Glutamatergic neuron (in vitro differentiated cells): ENCODE measurements at regions not wholly inside any gene's neighbourhood (a gene's known extent, or its start where the extent isn't known, plus 50 kb on each side); places are given as distances from the start of the nearest gene placed in this dataset.
"Not testable (repeated sequence)": the region's sequence is repeated elsewhere in the genome, so short reads cannot be mapped to it uniquely, and the experiment has no call there.

Source experiments
- DNase-seq: peaks from one replicate; pipeline ENCODE4 v3.0.0; 2022
- H3K27ac Mint-ChIP-seq: one replicate; pipeline ENCODE4 v1.8.0; 2020; ENCODE audit warnings: mild to moderate bottlenecking, mixed read lengths, inconsistent platforms; ENCODE audit not compliant: unreplicated experiment
- H3K27me3 Mint-ChIP-seq: one replicate; pipeline ENCODE4 v1.8.0; 2020; ENCODE audit warnings: mild to moderate bottlenecking, moderate library complexity, mixed read lengths, inconsistent platforms; ENCODE audit not compliant: unreplicated experiment
- H3K36me3 Mint-ChIP-seq: one replicate; pipeline ENCODE4 v1.8.0; 2020; ENCODE audit warnings: mild to moderate bottlenecking, mixed read lengths, inconsistent platforms; ENCODE audit not compliant: unreplicated experiment
- H3K4me1 Mint-ChIP-seq: one replicate; pipeline ENCODE4 v1.8.0; 2020; ENCODE audit warnings: mild to moderate bottlenecking, low read depth, mixed read lengths, inconsistent platforms; ENCODE audit not compliant: unreplicated experiment
- H3K4me3 Mint-ChIP-seq: one replicate; pipeline ENCODE4 v1.8.0; 2020; ENCODE audit warnings: mild to moderate bottlenecking, mixed read lengths, inconsistent platforms; ENCODE audit not compliant: unreplicated experiment
- H3K9me3 Mint-ChIP-seq: one replicate; pipeline ENCODE4 v1.8.0; 2020; ENCODE audit warnings: mild to moderate bottlenecking, moderate library complexity, mixed read lengths, inconsistent platforms; ENCODE audit not compliant: unreplicated experiment
- CTCF ChIP-seq: fragments of 200-600 bp; sonication (generic); IDR thresholded peaks from one replicate; pipeline ENCODE4 v1.5.0; 2021; ENCODE audit not compliant: partially characterized antibody, unreplicated experiment

GRCh38 chr5:109283086-109283485 lies 126.7 kb downstream of the PJA2 start:
- not testable (repeated sequence) for H3K4me1 Mint-ChIP-seq, H3K27me3 Mint-ChIP-seq, H3K9me3 Mint-ChIP-seq, H3K4me3 Mint-ChIP-seq, DNase-seq, H3K27ac Mint-ChIP-seq
- H3K36me3 Mint-ChIP-seq, result peaks cover 18% of the 10 kb centered on the region

- Mint-ChIP-seq H3K9me3 (peaks cover 2% of the 10 kb centered on the region), H3K4me1 (no peaks in the 10 kb centered on the region), H3K27ac (no peak overlapping the region), H3K27me3 (no peaks in the 10 kb centered on the region), H3K36me3 (peaks cover 15% of the 10 kb centered on the region), H3K4me3 (no peak overlapping the region)
- DNase-seq, result no peak
- TF ChIP-seq CTCF, result no peak
Measured at GRCh38 chr5:109281136-109281690, 128.6 kb downstream of the PJA2 start.

GRCh38 chr5:109278141-109278540 lies 131.6 kb downstream of the PJA2 start:
- no peak overlapping the region for H3K4me3 Mint-ChIP-seq
- H3K36me3 Mint-ChIP-seq, result peaks cover 6% of the 10 kb centered on the region
- H3K27me3 Mint-ChIP-seq, result no peaks in the 10 kb centered on the region
- no peak for TF ChIP-seq CTCF
- no peaks in the 10 kb centered on the region for H3K4me1 Mint-ChIP-seq
- no peaks in the 10 kb centered on the region for H3K9me3 Mint-ChIP-seq
- DNase-seq, result no peak
- no peak overlapping the region for H3K27ac Mint-ChIP-seq

- no peaks in the 10 kb centered on the region for H3K4me1 Mint-ChIP-seq
- no peak for TF ChIP-seq CTCF
- H3K4me3 Mint-ChIP-seq, result no peak overlapping the region
Measured at GRCh38 chr5:109275919-109276318, 133.9 kb downstream of the PJA2 start.

GRCh38 chr5:109273594-109273993 lies 136.2 kb downstream of the PJA2 start:
- no peak for TF ChIP-seq CTCF
- Mint-ChIP-seq H3K4me3 (no peak overlapping the region), H3K36me3 (peaks cover 12% of the 10 kb centered on the region), H3K9me3 (peaks cover 2% of the 10 kb centered on the region), H3K4me1 (no peaks in the 10 kb centered on the region), H3K27ac (no peak overlapping the region), H3K27me3 (peaks cover 2% of the 10 kb centered on the region)
- DNase-seq, result no peak

More at GRCh38 chr5:109275919-109276318, 133.9 kb downstream of the PJA2 start:
- Mint-ChIP-seq H3K9me3 (peaks cover 2% of the 10 kb centered on the region), H3K27me3 (peaks cover 2% of the 10 kb centered on the region), H3K36me3 (peaks cover 6% of the 10 kb centered on the region), H3K27ac (no peak overlapping the region)
- DNase-seq, result no peak

- TF ChIP-seq CTCF, result no peak
- Mint-ChIP-seq H3K4me1 (no peaks in the 10 kb centered on the region), H3K36me3 (peaks cover 16% of the 10 kb centered on the region), H3K27me3 (peaks cover 1% of the 10 kb centered on the region), H3K9me3 (peaks cover 2% of the 10 kb centered on the region), H3K27ac (no peak overlapping the region), H3K4me3 (no peak overlapping the region)
- no peak for DNase-seq
Measured at GRCh38 chr5:109267283-109267682, 142.5 kb downstream of the PJA2 start.
